GM13976 (cell line): ENCODE measurements at regions not wholly inside any gene's neighbourhood (a gene's known extent, or its start where the extent isn't known, plus 50 kb on each side); places are given as distances from the start of the nearest gene placed in this dataset.

Experiments used
- DNase-seq: peaks from one replicate; pipeline ENCODE4 v3.0.0; 2012; ENCODE audit warnings: low spot score
- in situ Hi-C: fragments of 300-500 bp; cut with MboI; formaldehyde crosslinking; loops from one replicate; pipeline ENCODE4 v1.12.0; 2022; ENCODE audit warnings: low sequenced_read_pairs, mixed read lengths, inconsistent platforms; ENCODE audit not compliant: unreplicated experiment
- TF ChIP-seq, protein P1 (sequence below): IDR thresholded peaks from 2 replicates; pipeline ENCODE4 v1.5.1; 2012; ENCODE audit warnings: borderline replicate concordance, mild to moderate bottlenecking; ENCODE audit not compliant: insufficient read depth; ENCODE audit errors: extremely low read depth, missing control alignments, control extremely low read depth

DNA sequence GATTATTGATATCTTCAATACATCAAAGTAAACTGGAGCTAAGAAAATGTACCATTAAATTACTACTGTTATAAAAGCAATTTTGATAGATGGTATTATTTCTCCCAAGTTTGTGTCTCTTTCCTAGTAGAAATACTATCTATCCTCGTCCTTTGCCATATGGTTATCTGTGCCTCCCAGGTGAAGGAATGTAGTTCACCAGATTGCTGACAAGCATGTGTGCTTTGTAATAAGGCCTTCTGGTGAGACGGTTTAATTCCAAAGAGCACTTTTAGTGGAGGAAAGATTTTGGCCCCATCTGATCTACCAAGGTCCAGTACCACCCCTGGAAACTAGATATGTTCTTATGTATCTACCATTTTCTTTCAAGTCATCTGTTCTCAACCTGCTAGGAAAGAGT is 243.6 kb downstream of the DLEU7 start:
- DNase-seq = no peak
- in situ Hi-C loops = no loop called here
- TF ChIP-seq, protein P1, sequence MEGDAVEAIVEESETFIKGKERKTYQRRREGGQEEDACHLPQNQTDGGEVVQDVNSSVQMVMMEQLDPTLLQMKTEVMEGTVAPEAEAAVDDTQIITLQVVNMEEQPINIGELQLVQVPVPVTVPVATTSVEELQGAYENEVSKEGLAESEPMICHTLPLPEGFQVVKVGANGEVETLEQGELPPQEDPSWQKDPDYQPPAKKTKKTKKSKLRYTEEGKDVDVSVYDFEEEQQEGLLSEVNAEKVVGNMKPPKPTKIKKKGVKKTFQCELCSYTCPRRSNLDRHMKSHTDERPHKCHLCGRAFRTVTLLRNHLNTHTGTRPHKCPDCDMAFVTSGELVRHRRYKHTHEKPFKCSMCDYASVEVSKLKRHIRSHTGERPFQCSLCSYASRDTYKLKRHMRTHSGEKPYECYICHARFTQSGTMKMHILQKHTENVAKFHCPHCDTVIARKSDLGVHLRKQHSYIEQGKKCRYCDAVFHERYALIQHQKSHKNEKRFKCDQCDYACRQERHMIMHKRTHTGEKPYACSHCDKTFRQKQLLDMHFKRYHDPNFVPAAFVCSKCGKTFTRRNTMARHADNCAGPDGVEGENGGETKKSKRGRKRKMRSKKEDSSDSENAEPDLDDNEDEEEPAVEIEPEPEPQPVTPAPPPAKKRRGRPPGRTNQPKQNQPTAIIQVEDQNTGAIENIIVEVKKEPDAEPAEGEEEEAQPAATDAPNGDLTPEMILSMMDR = no peak

DNA sequence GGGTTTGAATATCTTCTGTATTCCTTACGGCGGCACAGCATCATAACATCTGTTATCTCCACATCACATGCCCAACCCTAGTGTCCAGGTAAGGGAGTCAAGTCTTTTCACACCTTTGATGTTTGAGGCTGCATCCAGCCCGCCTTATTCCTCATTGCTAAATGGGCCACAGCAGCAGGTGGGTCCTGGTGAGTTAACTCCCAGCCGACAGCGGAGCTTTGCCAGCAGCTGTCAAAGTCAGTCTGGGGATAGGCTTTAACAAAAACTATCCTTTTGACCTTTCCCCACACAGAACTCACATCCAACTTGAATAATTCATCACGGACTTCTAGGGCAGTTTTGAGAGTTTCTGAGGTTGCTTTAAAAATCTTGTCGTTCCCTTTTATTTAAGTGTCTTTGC is 235.1 kb downstream of the DLEU7 start:
- in situ Hi-C loops = no loop called here
- TF ChIP-seq, protein P1 = no peak
- no peak for DNase-seq

DNA sequence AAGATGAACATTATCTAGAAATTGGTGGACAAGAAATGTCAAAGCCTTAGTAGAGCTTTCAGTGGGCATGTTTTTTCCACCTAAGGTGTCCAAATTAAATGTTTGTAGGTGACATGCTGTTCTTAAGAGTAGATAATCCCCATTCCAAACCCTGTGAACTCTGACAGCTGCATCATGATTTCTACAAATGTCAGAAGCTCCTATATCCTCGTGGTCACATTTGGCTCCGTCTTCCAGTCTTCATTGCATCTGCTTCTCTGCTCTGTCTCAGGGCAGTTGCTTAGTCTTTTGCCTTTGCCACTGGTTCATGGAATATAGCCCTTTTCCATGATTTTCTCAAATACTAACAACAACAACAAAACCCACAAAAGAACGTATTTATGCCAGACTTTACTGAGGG is 234.5 kb downstream of the DLEU7 start:
- DNase-seq = no peak
- TF ChIP-seq, protein P1 = no peak
- in situ Hi-C loops = no loop called here

DNA sequence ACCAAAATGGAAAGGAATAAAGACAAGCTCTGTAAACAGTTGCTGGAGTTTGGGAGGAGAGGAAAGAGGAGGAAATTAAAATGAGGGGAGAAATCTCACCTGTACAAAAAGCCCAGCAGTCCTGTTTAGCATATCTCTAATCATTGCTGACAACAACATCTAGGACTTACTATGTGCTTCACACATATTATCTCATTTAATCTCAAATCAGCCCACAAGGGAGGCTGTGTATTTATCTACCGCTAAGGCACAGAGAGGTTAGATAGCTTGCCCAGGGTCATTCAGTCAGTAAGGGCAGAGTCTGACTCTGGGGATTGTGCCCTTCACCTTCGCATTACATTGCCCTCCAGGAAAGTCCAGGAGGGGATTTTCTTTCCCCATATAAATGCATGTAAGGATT is 233.3 kb downstream of the DLEU7 start:
- in situ Hi-C loops = no loop called here
- DNase-seq = no peak
- TF ChIP-seq, protein P1 = no peak

DNA sequence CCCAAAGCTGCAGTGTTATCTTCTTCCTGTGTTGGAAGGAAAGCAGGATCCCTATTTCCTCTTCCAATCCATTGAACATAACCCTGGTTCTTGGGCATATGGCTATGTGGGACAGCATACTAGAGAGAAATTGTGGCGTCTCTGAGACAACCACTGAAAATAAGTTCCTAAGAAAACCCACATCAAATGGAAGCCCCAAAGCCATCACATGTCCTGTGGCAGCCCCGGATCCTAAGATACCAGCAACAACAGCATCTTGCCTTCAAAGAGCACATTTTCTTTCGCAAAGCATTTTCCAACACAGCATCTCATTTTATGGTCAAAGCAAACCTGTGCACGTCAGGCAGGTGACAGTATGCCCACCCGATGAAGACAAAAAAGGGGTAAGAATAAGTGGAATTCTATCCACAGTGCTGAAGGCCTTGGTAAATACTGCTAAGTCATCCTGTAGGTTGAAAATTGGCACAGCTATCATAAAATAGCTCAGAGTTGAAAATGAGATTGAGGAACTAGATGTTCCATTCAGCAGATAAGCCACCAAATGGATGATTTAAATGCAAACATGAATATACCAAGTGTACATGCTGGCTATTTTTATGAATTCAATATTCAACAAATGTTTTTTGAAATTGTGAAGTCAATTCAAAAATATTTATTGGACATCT is 232.2 kb downstream of the DLEU7 start:
- in situ Hi-C loops = no loop called here
- DNase-seq = no peak
- TF ChIP-seq, protein P1 = no peak

DNA sequence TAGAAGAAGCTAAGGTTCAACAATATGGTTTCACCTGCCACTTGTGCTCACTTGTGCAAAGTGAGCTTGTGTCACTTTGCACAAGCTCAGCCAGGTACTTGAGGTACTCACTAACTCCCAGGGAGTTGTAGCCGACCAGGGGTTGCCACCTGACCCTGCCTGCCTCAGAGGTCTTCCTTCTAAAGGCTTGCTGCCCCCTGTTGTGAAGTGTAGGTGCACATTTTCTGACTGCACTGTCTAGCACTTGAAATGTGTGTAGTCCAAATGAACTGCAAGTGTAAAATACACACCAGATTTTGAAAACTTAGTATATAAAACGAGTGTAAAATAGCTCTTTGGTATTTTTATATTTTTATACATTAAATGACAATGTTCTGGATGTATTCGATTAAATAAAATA is 230.8 kb downstream of the DLEU7 start:
- TF ChIP-seq, protein P1 = no peak
- DNase-seq = no peak
- in situ Hi-C loops = no loop called here
